OCI-LY3 (cell line): ENCODE measurements at regions not wholly inside any gene's neighbourhood (a gene's known extent, or its start where the extent isn't known, plus 50 kb on each side); places are given as distances from the start of the nearest gene placed in this dataset.

Experiments used
- CTCF ChIP-seq: fragments of 200-600, 300-600 bp; sonication (generic); IDR thresholded peaks from 2 replicates; pipeline ENCODE4 v1.5.1; 2014; ENCODE audit warnings: antibody characterized with exemption, low read length, low read depth
- EZH2phosphoT487 ChIP-seq: fragments of 200-600 bp; shearing (Covaris generic); IDR thresholded peaks from 2 replicates; pipeline ENCODE4 v1.6.1; 2018; ENCODE audit warnings: antibody characterized with exemption, mixed run types, low read depth

GRCh38 chr6:3608159-3608558, 143.4 kb downstream of the PXDC1 start:
- TF ChIP-seq EZH2phosphoT487 (no peak), CTCF (no peak)
